ENCODE measurements at regions not wholly inside any gene's neighbourhood (a gene's known extent, or its start where the extent isn't known, plus 50 kb on each side); places are given as distances from the start of the nearest gene placed in this dataset.
"Not testable (repeated sequence)": the region's sequence is repeated elsewhere in the genome, so short reads cannot be mapped to it uniquely, and the experiment has no call there.

DNA sequence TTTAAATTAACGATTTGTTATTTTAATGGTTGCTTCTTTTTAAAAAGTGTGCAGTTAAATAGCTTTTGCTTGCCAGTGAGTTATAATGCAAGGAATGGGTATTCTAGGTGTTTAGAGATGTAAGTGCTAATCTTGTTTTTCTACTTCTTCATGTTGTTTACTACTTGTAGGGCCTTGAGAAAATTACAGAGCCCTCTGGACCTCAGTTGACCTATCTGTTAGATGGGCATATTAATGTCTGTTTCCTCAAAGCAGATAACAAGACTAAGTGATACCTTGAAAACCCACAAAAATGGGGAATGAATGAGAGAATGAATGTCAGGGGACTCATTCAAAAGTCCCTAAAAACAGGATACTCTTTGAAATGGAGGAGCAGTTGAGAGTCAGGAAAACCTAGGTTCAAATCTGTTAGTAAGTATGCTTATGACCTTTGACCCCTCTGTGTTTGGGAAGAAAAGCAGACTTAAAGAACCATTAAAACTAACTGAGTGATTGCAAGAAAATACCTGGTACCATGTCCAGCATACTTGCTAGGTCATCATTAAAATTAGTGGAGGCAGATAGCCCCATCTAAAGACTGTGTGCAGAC, 419.5 kb downstream of the EDEM1 start:
- no peak for DNase-seq (ENCODE audit: low read depth in 1 of 2, low spot score in 1 of 2)

DNA sequence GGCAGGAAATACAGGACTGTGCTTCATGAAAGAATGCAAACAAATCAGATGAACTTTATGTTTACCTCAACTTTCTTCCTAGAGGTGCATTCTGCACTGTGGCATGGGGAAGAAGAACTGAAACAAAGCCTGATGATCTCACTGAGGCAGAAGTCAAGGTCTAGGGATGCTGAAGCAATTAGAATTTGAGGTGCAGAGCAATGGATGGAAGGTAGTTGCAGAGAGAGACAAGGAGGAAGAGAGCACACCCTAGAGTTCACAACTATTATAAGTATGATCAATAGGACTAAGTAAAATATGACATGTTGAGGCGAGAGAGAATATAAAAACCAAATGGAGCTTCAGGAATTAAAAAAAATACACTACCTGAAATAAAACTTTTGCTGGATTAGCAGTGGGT, 420.1 kb downstream of the EDEM1 start:
- no peak for DNase-seq (ENCODE audit: low read depth in 1 of 2, low spot score in 1 of 2)

DNA sequence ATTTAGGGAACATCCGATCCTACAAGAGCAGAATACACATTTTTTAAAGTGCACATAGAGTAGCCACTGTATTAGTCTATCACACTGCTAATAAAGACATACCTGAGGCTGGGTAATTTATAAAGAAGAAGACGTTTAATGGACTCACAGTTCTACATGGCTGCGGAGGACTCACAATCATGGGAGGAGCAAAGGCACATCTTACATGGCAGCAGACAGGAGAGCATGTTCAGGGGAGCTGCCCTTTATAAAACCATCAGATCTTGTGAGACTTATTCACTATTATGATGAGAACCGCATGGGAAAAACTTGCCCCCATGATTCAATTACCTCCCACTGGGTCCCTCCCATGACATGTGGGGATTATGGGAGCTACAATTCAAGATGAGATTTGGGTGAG, 421.5 kb downstream of the EDEM1 start:
- not testable (repeated sequence) for DNase-seq (ENCODE audit: low read depth in 1 of 2, low spot score in 1 of 2)

DNA sequence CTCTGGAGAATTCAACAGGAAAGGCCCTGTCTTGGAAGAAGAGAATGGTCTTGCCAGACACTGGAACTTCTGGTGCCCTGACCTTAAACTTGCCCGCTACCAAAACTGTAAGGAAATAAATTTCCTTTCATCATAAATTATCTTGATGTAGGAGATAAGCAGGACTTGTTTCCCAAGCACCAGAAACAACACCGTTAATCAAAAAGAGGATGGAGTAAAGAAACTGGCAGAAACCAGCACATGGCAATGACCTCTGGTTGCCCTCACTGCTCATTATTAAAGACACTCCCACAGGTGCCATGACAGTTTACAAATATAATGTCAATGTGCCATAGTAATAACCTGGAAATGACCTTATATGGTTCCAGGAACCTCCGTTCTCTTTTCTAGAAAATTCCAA, 426.1 kb downstream of the EDEM1 start:
- no peak for DNase-seq (ENCODE audit: low read depth in 1 of 2, low spot score in 1 of 2)

DNA sequence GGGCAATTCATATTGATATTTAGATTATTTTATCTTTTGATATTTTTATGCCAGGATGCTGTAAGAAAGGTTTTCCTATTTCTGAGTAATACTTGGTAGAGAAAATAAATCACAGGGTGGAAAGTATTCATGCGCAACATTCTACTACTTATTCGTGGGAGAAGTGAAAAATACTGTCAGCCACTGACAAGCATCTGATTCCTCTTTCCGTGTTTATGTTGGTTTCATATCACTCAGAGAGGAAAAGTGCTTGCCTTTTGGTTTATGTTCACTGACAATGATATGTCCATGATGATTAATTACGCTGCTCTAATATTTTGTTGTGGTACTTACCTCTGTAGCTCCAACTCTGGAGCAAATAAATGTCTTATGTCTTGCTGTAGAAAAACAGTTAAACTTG, 429.4 kb downstream of the EDEM1 start:
- no peak for DNase-seq (ENCODE audit: low read depth in 1 of 2, low spot score in 1 of 2)

DNA sequence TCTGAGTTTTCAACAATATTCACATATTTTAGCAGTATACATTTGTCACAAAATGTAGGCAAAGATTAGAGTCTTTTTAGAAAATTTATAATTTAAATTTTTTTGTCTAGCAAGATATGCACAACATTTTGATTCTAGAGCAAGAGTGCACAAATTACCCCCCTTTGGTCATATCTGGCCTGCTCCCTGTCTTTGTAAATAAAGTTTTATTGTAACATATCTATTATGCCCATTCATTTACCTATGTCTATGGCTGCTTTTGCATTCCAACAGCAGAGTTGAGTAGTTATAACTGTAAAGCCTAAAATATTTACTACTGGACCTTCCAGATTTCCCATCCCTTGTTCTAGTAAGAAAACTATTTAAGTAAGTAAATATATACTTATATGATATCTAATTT, 430.7 kb downstream of the EDEM1 start:
- DNase-seq (ENCODE audit: low read depth in 1 of 2, low spot score in 1 of 2): no peak

DNA sequence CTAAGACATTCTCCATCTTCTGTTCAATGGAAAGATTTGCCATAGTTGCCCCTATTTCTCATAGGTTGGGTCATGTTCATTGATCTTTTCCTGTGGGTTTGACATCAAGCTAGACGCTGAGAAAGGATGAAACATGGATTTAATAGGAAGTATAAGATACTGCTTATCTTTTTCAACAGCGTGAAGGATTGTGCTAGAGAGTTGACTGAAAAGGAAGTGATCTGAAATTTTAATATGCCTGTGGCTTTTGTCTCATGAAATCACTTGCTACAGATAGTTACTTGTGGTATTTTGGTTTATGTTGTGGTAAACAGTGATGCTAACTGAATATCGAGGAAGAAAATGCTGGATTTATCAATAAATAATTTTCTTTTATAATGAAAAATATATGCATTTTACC, 442.9 kb downstream of the EDEM1 start:
- no peak for DNase-seq (ENCODE audit: low read depth in 1 of 2, low spot score in 1 of 2)

DNA sequence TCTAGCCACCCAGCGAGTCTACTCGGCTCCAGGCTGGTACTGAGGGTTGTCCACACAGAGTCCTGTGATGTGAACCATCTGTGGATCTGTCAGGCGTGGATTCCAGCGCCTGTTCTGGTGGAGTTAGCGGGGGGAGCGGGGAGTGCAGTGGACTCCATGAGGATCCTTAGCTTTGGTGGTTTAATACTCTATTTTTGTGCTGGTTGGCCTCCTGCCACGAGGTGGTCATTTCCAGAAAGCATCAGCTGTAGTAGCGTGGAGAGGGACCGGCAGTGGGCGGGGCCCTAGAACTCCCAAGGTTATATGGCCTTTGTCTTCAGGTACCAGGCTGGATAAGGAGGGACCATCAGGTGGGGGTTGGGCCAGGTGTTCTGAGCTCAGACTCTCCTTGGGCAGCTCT, 446.5 kb downstream of the EDEM1 start:
- no peak for DNase-seq (ENCODE audit: low read depth in 1 of 2, low spot score in 1 of 2)

DNA sequence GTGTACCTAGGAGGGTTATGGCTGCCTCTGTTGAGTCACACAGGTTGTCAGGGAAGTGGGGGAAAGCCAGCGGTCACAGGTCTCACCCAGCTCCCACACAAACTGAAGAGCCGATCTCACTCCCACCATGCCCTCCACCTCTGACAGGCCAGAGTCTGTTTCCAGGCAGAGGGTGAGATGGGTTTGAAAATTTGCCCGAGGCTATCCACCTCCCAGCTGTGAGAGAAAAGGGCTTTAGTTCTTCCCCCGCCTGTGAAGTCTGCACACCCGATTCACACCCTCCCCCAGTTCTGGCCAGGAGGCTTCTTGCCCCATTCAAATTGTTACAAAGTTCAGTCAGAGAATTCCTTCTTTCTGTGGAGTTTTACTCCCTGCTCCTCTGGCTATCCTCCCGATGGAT, 446.9 kb downstream of the EDEM1 start:
- DNase-seq (ENCODE audit: low read depth in 1 of 2, low spot score in 1 of 2): no peak

DNA sequence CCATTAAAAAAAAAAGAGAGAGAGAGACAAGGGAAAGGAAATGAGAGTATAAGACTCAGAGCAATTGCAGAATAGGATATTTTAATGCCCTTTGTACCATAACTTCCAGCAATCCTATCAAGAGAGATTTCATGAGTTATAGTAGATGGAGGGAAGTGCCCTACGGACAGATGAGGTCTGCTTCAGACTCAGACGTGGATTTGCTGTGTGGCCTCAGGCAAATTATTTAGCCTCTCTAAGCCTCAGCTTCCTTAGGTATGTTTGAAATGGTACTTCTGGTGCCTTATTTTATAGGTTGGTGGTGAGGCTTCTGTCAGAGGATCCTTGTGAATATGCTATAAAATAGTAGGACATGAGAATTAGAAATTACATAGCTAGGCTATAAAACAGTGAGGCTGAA, 448.2 kb downstream of the EDEM1 start:
- no peak for DNase-seq (ENCODE audit: low read depth in 1 of 2, low spot score in 1 of 2)

DNA sequence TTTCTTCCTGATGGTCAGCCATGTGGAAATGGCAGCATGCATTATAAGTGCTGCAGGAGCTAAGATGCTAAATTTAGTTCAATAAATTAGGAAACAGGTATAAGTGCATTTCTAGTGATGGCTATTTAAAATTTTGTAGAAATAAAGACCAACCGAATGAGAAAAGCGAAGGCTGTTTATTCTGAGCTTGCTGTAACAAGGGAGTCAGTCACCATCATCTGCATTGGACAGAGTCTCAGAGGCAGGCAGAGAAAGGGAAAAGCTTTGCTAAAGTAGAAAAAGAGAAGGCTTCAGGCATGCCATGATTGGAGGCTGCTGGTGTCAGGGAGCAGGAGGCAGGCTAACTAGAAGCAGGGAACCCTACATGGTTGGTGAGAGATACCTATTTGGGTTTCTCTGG, 451.0 kb downstream of the EDEM1 start:
- no peak for DNase-seq (ENCODE audit: low read depth in 1 of 2, low spot score in 1 of 2)

DNA sequence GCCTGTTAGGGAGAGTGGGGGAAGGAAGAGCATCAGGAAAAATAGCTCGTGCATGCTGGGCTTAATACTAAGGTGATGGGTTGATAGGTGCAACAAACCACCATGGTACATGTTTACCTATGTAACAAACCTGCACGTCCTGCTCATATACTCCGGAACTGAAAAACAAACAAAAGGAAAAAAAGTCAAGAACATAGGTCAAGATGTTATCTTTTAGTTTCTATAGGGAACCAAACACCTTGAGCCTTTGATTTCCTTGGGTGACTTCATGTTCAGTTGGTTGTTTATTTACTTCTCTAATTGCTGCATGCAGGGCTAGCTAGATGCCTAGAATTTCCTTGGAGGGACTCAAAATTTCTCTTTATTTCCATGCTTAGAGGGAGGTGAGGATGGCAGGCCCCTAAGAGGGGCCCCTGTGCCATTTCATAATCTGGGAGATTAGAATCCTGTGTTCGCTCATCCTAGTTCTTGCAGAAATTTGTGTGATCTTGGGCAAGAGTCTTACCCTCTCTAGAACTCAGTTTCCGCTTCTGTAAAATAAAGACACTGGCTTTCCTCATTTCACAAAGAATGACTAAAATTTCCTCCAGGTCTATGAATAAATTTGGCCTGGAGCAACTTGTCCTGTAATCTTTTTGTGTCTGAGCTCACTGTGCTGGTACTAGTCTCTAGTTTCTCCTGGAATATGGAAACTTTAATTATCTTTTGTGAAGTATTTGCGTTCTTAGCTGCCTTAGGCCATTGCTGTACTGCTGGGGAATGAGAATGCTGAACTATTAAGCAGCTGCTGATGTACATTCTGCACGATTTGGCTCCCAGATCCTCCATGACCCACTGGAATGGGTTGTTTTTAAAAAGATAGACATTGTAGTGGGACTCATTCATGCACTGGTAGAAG, 457.5 kb downstream of the EDEM1 start:
- no peak for DNase-seq (ENCODE audit: low read depth in 1 of 2, low spot score in 1 of 2)

DNA sequence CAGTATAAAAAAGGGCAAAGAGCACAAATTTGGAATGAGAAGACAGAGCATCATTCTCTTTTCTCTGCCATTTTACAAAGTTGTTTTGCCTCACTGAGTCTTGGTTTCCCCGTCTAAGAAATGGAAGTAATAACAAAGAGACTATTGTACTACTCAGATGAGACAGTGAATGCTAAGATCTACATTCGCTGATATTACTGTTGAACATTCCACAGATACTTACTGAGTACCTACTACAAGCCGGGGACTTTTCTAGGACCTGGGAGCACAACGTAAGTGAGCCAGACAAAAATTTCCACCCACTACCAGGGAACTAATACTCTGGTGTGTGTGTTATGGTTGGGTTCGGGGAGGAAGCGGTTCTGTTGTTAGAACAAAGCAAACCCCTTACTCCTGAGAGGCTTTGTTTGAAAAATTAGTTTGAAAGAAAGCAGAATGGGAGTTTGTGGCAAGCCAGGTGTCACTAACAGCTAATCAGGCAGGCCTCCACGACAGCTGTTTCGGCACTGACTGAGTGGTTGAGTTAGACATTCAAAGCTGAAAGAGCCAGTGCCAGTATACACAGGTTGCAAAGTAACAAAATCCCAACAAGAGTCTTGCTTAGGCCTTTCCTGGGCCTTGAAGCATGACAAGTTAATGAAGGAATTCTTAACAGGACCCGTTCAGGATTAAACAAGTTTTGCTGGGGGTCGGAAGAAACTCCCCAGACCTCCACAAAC, 458.3 kb downstream of the EDEM1 start:
- no peak for DNase-seq (ENCODE audit: low read depth in 1 of 2, low spot score in 1 of 2)

DNA sequence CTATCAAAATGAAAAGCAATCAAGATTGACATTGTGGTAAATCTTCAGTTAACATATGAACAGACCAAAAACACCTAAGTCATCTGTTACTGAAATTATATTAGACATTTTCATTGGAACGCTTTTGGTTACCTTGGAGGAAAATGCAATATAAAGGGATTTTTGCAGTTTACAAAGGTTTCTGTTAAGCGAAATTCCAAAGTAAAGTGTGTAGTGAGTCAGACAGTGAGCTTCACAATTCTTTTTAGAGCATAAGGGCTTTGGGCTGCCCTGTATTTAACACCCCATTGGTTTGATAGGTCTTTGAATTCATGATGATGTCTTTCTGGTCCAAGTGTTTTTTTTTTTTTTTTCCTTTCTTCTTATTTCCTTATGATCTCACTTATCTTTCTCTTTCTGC, 462.8 kb downstream of the EDEM1 start:
- no peak for DNase-seq (ENCODE audit: low read depth in 1 of 2, low spot score in 1 of 2)

DNA sequence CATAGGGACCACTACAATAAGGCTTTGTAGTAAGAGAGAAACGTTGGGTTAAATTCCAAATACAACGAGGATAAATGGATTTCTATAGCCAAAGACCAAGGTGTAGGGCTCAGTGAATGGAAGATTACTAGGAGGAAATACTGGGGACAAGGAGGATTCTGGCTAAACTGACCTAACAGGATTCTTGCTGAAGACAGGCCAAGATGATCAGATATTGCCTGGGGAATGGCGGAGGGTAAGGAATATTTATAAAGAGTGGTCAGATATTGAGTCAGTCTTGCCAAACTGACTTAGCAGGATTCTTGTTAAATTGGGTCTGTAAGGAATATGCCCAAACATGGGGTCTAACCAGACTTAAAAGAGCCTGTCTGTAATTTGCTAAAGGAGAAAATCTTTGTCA, 463.8 kb downstream of the EDEM1 start:
- no peak for DNase-seq (ENCODE audit: low read depth in 1 of 2, low spot score in 1 of 2)

DNA sequence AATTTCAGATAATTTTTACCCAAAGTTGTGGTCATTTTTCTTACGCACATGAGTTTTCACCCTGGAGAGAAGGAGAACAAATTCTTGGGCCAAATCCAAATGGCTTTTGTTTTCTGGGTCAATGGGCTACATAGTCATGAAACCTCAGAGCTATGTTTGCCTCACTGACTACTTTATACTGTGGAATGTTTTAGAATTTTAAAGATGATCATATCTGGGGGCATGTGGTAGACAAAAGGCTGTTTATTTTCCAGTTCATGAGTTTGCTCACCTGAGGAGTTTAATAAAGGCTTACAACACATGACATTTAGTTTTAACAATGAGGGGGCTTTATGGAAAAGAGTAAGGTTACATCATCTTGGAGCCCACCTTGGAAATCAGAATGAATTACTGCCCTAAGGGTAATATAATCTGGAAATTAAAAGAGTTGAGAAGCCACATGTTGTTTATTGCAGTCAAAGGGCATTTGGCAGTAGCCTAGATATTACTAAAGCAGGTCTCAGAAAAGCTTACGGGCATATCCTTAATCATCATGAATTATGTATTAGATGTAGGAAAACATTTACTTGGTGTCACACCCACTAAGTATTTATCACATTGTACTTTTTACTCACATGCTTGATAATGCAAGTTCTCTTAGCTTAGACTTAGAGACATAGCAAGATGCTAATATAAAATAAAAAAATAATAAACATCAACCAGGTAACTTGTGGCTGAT, 466.1 kb downstream of the EDEM1 start:
- no peak for DNase-seq (ENCODE audit: low read depth in 1 of 2, low spot score in 1 of 2)

DNA sequence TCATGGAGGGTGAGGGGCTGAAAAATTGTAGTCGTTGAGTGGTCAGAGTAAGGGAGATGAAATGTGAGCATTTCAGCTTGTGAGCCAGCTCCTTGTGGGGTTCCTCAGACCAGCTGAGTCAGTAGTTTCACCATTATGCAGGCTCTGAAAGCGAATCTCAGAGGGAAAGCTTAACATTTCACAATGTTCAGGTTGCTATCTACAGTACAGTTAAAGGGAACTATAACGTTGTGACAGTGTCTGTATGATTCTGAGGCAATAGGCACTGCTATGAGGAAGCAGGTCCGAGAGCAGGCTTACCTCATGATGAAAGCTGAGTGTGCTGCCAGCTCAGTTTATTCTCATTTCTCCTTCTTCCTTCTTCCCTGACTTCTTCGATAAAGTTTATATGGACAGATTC, 469.6 kb downstream of the EDEM1 start:
- no peak for DNase-seq (ENCODE audit: low read depth in 1 of 2, low spot score in 1 of 2)

DNA sequence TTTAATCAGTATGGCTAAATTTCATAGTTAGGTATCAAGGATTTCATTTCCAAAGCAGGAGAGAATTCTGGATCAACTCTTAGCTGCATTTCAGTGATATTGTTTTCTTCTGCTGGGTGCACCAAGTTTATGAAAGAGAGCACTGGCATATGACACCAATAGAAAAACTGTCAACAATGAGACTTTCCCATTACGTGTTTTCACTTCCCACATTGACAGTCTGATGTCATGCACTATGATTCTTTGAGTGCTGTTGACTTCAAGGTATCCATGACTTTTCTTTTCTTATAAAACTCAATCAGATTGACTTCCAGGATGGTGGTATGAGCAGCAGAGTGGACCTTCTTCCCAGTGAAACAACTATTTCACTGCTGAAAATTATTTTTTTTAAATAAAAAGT, 476.1 kb downstream of the EDEM1 start:
- DNase-seq (ENCODE audit: low read depth in 1 of 2, low spot score in 1 of 2): no peak

DNA sequence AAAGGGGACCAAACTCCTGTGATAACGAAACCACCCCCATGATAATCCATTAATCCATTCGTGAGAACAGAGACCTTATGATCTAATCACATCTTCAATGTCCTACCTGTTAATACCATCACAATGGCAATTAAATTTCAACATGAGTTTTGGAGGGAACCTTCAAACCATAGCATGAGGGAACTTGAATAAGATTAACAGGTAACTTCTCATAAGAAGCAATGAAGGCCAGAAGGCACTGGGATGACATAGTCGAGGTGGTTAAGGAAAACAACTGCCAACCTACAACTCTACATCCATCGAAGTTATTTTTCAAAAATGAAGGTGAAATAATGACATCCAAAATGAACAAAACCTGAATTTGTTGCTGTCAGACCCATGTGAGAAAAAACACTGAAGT, 478.9 kb downstream of the EDEM1 start:
- no peak for DNase-seq (ENCODE audit: low read depth in 1 of 2, low spot score in 1 of 2)

DNA sequence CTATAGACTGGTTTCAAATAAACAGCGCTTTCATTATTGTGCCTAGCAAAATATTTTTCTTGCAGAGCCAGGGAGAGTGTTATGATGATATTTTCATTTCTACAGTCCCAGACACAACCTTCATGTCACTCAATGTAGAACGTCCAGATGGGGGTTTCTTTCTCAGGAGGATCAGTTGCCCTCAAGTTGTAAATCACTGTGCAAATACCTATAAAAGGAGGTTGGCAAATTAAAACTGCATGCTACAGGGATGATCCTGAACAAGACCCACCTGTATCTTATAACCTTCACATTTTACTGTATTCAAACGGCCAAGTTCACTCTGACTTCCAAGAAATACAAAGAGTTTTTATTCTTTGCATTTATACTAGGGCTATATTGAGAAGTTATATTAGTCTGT, 486.0 kb downstream of the EDEM1 start:
- DNase-seq (ENCODE audit: low read depth in 1 of 2, low spot score in 1 of 2): no peak

DNA sequence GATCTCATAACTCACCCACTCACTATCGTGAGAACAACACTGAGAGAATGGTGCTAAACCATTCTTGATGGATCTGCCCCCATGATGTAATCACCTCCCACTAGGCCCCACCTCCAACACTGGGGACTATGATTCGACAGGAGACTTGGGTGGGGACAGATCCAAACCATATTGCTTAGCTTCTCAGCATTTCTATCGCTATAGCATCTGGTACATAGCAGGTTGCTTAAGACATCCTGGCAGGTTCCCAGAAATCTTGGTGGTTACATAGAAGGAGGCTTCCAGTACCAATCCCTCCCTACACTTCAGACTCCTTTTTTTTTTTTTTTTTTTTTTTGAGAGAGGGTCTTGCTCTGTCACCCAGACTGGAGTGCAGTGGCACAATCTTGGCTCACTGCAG, 487.8 kb downstream of the EDEM1 start:
- DNase-seq (ENCODE audit: low read depth in 1 of 2, low spot score in 1 of 2): no peak

DNA sequence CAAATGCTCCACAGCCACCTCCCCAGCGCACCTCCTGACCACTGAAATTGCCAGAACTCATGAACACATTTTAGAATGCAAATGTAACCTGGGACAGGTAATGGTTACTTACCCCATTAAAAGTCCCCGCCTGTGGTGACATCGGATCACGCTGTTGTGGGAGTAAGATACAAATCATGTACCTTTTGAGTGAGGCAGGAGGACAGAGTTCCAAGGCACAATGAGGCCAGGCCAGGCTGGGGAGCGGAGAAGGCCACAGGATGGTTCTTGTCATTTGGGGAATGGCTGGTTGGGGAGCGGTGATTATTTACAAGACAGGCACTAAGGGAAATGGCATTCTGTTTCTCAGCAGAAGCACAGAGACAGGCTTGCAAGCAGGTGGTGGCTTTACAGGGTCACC, 490.0 kb downstream of the EDEM1 start:
- no peak for DNase-seq (ENCODE audit: low read depth in 1 of 2, low spot score in 1 of 2)

Data from activated T-helper 1 cell treated with anti-CD3 and anti-CD28 coated beads, Interleukin-2, amount 50 U/mL, for 16 hours (primary cell).